Thyroid gland (tissue), 4 donors: ENCODE measurements at regions not wholly inside any gene's neighbourhood (a gene's known extent, or its start where the extent isn't known, plus 50 kb on each side); places are given as distances from the start of the nearest gene placed in this dataset.

Source experiments
- DNase-seq, 2 donors: peaks; one replicate each; pipeline ENCODE4 v3.0.0-alpha.2; 2019
- H3K27ac ChIP-seq, 3 donors: fragments of 200-600 bp; sonication (generic); 1 replicate in 2 of 3; 2 replicates in 1 of 3; pipeline ENCODE4 v1.5.1; 2016 to 2019; ENCODE audit warnings: mild to moderate bottlenecking in 1 of 3, moderate library complexity in 1 of 3
- H3K27me3 ChIP-seq: fragments of 200-600 bp; sonication (generic); one replicate; pipeline ENCODE4 v1.5.1; 2019
- H3K36me3 ChIP-seq, 2 donors: fragments of 200-600 bp; sonication (generic); one replicate each; pipeline ENCODE4 v1.5.1; 2016 to 2019
- H3K4me1 ChIP-seq, 2 donors: fragments of 200-600 bp; sonication (generic); one replicate each; pipeline ENCODE4 v1.5.1; 2017 to 2019
- H3K4me3 ChIP-seq, 3 donors: fragments of 200-600 bp; sonication (generic); replicated peaks in 1 of 3; 1 replicate in 2 of 3; 2 replicates in 1 of 3; pipeline ENCODE4 v1.5.1; 2016; ENCODE audit warnings: mild to moderate bottlenecking in 1 of 3
- H3K9me3 ChIP-seq: fragments of 200-600 bp; sonication (generic); one replicate; pipeline ENCODE4 v1.5.1; 2017
- POLR2A ChIP-seq, 2 donors: fragments of 450-650 bp; IDR thresholded peaks; one replicate each; pipeline ENCODE4 v1.6.1; 2017; ENCODE audit warnings: antibody characterized with exemption in 2 of 2, mild to moderate bottlenecking in 2 of 2, moderate library complexity in 1 of 2
- WGBS, 2 donors: methylation state at CpG; one replicate each; pipeline ENCODE4 v1.1.5; 2017; 5-methylcytosine and 5-hydroxymethylcytosine counted together
- intact Hi-C: fragments of 100-400 bp; cut with DNase I; formaldehyde crosslinking; loops from one replicate; pipeline ENCODE4 v1.15.1; 2023
- TF ChIP-seq, protein P1 (sequence below), 6 experiments: fragments of 200-600 bp in 3 of 6; fragments of 450-650 bp in 3 of 6; sonication (generic) in 3 of 6; IDR thresholded peaks; one replicate each; pipeline ENCODE4 v1.5.1; 2016 to 2019; ENCODE audit warnings: antibody characterized with exemption in 6 of 6, mild to moderate bottlenecking in 2 of 6, inconsistent platforms in 1 of 6, moderate library complexity in 1 of 6

GRCh38 chr2:176934131-176934530 lies 278.5 kb upstream of the HNRNPA3 start:
- DNase-seq = no peak
- H3K27me3 ChIP-seq = no peaks in the 10 kb centered on the region
- H3K27ac ChIP-seq = no peak overlapping the region
- H3K36me3 ChIP-seq = no peaks in the 10 kb centered on the region
- no peaks in the 10 kb centered on the region for H3K9me3 ChIP-seq
- intact Hi-C loops = no loop called here
- 94 to 97% methylated on average over 5 of the region's 5 CpGs for WGBS, 2 donors
- TF ChIP-seq, protein P1, sequence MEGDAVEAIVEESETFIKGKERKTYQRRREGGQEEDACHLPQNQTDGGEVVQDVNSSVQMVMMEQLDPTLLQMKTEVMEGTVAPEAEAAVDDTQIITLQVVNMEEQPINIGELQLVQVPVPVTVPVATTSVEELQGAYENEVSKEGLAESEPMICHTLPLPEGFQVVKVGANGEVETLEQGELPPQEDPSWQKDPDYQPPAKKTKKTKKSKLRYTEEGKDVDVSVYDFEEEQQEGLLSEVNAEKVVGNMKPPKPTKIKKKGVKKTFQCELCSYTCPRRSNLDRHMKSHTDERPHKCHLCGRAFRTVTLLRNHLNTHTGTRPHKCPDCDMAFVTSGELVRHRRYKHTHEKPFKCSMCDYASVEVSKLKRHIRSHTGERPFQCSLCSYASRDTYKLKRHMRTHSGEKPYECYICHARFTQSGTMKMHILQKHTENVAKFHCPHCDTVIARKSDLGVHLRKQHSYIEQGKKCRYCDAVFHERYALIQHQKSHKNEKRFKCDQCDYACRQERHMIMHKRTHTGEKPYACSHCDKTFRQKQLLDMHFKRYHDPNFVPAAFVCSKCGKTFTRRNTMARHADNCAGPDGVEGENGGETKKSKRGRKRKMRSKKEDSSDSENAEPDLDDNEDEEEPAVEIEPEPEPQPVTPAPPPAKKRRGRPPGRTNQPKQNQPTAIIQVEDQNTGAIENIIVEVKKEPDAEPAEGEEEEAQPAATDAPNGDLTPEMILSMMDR (IDR thresholded peaks at IDR 0.05) = no peak
- no peak for TF ChIP-seq POLR2A (IDR thresholded peaks at IDR 0.05)
- no peak overlapping the region for H3K4me3 ChIP-seq
- H3K4me1 ChIP-seq = no peaks in the 10 kb centered on the region

GRCh38 chr2:176934869-176935415 lies 277.7 kb upstream of the HNRNPA3 start:
- Histone ChIP-seq H3K4me3 (no peak overlapping the region), H3K27ac (no peak overlapping the region), H3K27me3 (no peaks in the 10 kb centered on the region), H3K4me1 (no peaks in the 10 kb centered on the region), H3K36me3 (no peaks in the 10 kb centered on the region), H3K9me3 (no peaks in the 10 kb centered on the region)
- intact Hi-C loops = no loop called here
- DNase-seq = no peak
- TF ChIP-seq, protein P1 (IDR thresholded peaks at IDR 0.05) = no peak
- no peak for TF ChIP-seq POLR2A (IDR thresholded peaks at IDR 0.05)
- 54 to 58% methylated on average over 7 of the region's 7 CpGs for WGBS, 2 donors

- no peak overlapping the region for H3K27ac ChIP-seq
- TF ChIP-seq POLR2A (IDR thresholded peaks at IDR 0.05) = no peak
- TF ChIP-seq, protein P1 (IDR thresholded peaks at IDR 0.05) = no peak
- intact Hi-C loops = no loop called here
These were observed 277.0 kb upstream of the HNRNPA3 start for GRCh38 chr2:176935543-176936102.

DNA sequence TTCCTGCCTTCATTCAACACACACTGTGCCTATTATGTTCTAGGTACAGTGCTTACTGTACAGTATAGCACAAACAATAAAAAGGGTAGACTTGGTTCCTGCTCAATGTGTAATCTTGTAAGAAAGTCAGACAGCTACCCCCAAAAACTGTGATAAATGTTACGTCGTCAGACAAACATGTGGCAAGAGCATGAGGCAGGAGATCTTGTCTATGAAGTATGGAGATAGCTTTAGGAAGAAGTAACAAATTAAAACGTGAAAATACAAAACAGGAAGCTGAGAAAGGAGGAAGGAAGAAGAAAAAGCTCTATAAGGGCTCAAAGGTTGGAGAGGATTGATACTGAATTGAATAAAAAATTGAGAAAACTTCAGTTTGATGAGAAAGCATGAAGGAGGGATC lies 276.2 kb upstream of the HNRNPA3 start:
- TF ChIP-seq, protein P1 (IDR thresholded peaks at IDR 0.05) = no peak
- TF ChIP-seq POLR2A (IDR thresholded peaks at IDR 0.05) = no peak
- H3K27ac ChIP-seq = no peak overlapping the region
- no peak for DNase-seq
- intact Hi-C loops = no loop called here
- H3K27me3 ChIP-seq = no peaks in the 10 kb centered on the region
- no peak overlapping the region for H3K4me3 ChIP-seq
- WGBS, 2 donors = 81 to 84% methylated on average over 3 of the region's 3 CpGs
- H3K4me1 ChIP-seq = no peaks in the 10 kb centered on the region
- no peaks in the 10 kb centered on the region for H3K36me3 ChIP-seq
- H3K9me3 ChIP-seq = no peaks in the 10 kb centered on the region

More at GRCh38 chr2:176935543-176936102, 277.0 kb upstream of the HNRNPA3 start:
- Histone ChIP-seq H3K36me3 (no peaks in the 10 kb centered on the region), H3K4me3 (no peak overlapping the region), H3K27me3 (no peaks in the 10 kb centered on the region), H3K9me3 (no peaks in the 10 kb centered on the region), H3K4me1 (no peaks in the 10 kb centered on the region)
- no peak for DNase-seq
- WGBS, 2 donors = 69 to 79% methylated on average over 5 of the region's 5 CpGs

DNA sequence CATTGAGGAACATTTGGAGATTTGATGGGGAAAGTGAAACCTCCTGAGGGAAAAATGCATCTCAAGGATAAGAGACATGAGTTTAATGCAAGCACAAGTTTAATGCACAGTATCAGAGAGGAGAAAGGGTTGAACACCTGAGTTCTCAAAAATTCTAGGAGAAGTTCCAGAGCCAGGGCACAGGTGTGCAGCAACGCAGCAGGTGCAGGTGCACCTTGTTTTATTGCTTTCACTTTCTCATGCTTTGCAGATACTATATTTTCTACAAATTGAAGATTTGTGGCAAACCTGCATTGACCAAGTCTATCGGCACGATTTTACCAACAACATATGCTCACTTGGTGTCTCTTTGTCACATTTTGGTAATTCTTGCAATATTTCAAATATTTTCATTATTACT lies 267.6 kb upstream of the HNRNPA3 start:
- TF ChIP-seq, protein P1 (IDR thresholded peaks at IDR 0.05) = no peak
- no peak for TF ChIP-seq POLR2A (IDR thresholded peaks at IDR 0.05)
- no peak overlapping the region for H3K27ac ChIP-seq
- intact Hi-C loops = no loop called here
- H3K4me3 ChIP-seq = no peak overlapping the region
- H3K4me1 ChIP-seq = no peaks in the 10 kb centered on the region
- DNase-seq = no peak
- WGBS, 2 donors = 95 to 97% methylated on average over 3 of the region's 3 CpGs
- no peaks in the 10 kb centered on the region for H3K27me3 ChIP-seq
- no peaks in the 10 kb centered on the region for H3K36me3 ChIP-seq
- H3K9me3 ChIP-seq = no peaks in the 10 kb centered on the region
